Left lung (tissue), 4 donors: ENCODE measurements at regions not wholly inside any gene's neighbourhood (a gene's known extent, or its start where the extent isn't known, plus 50 kb on each side); places are given as distances from the start of the nearest gene placed in this dataset.
A peak's percentile ranks its signal among the peaks of the same experiment; 100 is the strongest.

Source experiments
- ATAC-seq: fragments of 200-7000 bp; cut with Tn5 transposase; one replicate; pipeline ENCODE4 v1.9.1; 2020; ENCODE audit warnings: moderate library complexity
- DNase-seq, 4 donors: peaks; one replicate each; pipeline ENCODE4 v3.0.0-alpha.2; 2013 to 2020
- H3K27ac ChIP-seq, 2 donors: fragments of 200-600 bp; sonication (generic) in 1 of 2; one replicate each; pipeline versions ENCODE4 v1.5.0 to v1.8.0; 2020 to 2021
- H3K27me3 ChIP-seq, 2 donors: fragments of 200-600 bp; sonication (generic) in 1 of 2; one replicate each; pipeline versions ENCODE4 v1.5.0 to v1.8.0; 2020 to 2021
- H3K36me3 ChIP-seq, 2 donors: fragments of 200-600 bp; sonication (generic) in 1 of 2; one replicate each; pipeline versions ENCODE4 v1.5.0 to v1.8.0; 2020 to 2021
- H3K4me1 ChIP-seq, 2 donors: fragments of 200-600 bp; one replicate each; pipeline ENCODE4 v1.8.0; 2021
- H3K4me3 ChIP-seq, 2 donors: fragments of 200-600 bp; sonication (generic) in 1 of 2; one replicate each; pipeline versions ENCODE4 v1.5.0 to v1.8.0; 2020 to 2021; ENCODE audit warnings: mild to moderate bottlenecking in 1 of 2
- H3K9me3 ChIP-seq, 2 donors: fragments of 200-600 bp; sonication (generic) in 1 of 2; one replicate each; pipeline versions ENCODE4 v1.5.0 to v1.8.0; 2020 to 2021
- CTCF ChIP-seq, 2 donors: fragments of 200-600 bp; sonication (generic) in 1 of 2; IDR thresholded peaks; one replicate each; pipeline versions ENCODE4 v1.5.0 to v1.8.0; 2021; ENCODE audit warnings: antibody characterized with exemption in 2 of 2
- intact Hi-C, 2 donors: fragments of 100-400 bp; cut with DNase I; formaldehyde crosslinking; loops; one replicate each; pipeline versions ENCODE4 v1.11.2 to v1.14.2; 2022
- donor health status: DM: no; HTN: yes; CAD: no.
- donor health status: DM: no; HTN: no; CAD: no.

GRCh38 chr13:109418111-109418510, 368.3 kb downstream of the IRS2 start:
- no peaks in the 10 kb centered on the region for H3K36me3 ChIP-seq
- H3K27ac ChIP-seq: no peak overlapping the region
- intact Hi-C loops: no loop called here
- H3K4me1 ChIP-seq: no peaks in the 10 kb centered on the region
- TF ChIP-seq CTCF (IDR thresholded peaks at IDR 0.05): no peak
- DNase-seq (no peak), ATAC-seq (no peak)
- no peaks in the 10 kb centered on the region for H3K27me3 ChIP-seq
- H3K4me3 ChIP-seq: no peak overlapping the region
- no peaks in the 10 kb centered on the region for H3K9me3 ChIP-seq

- intact Hi-C loops: no loop called here
- ATAC-seq: no peak
- no peak for DNase-seq
Measured at GRCh38 chr13:109416001-109416400, 370.4 kb downstream of the IRS2 start.

GRCh38 chr13:109415057-109415456, 371.3 kb downstream of the IRS2 start:
- intact Hi-C loops: no loop called here
- Histone ChIP-seq H3K36me3 (no peaks in the 10 kb centered on the region), H3K4me3 (no peak overlapping the region), H3K27ac (no peak overlapping the region), H3K9me3 (no peaks in the 10 kb centered on the region), H3K27me3 (no peaks in the 10 kb centered on the region), H3K4me1 (peaks cover 0 to 11% of the 10 kb centered on the region in 2 donors)
- no peak for DNase-seq
- ATAC-seq: no peak
- TF ChIP-seq CTCF (IDR thresholded peaks at IDR 0.05): no peak

More at GRCh38 chr13:109416001-109416400, 370.4 kb downstream of the IRS2 start:
- H3K36me3 ChIP-seq: no peaks in the 10 kb centered on the region
- H3K4me1 ChIP-seq: peaks cover 0 to 11% of the 10 kb centered on the region in 2 donors
- TF ChIP-seq CTCF (IDR thresholded peaks at IDR 0.05): no peak
- H3K27ac ChIP-seq: no peak overlapping the region
- no peaks in the 10 kb centered on the region for H3K27me3 ChIP-seq
- no peak overlapping the region for H3K4me3 ChIP-seq
- no peaks in the 10 kb centered on the region for H3K9me3 ChIP-seq

- intact Hi-C loops: no loop called here
- H3K9me3 ChIP-seq: no peaks in the 10 kb centered on the region
- H3K27ac ChIP-seq: no peak overlapping the region
- no peaks in the 10 kb centered on the region for H3K27me3 ChIP-seq
- no peak for TF ChIP-seq CTCF (IDR thresholded peaks at IDR 0.05)
- ATAC-seq (peak; percentile 87), DNase-seq (peak; percentile 33 to 83 (median 56))
- H3K4me1 ChIP-seq: peaks cover 0 to 11% of the 10 kb centered on the region in 2 donors
- no peaks in the 10 kb centered on the region for H3K36me3 ChIP-seq
- no peak overlapping the region for H3K4me3 ChIP-seq
Measured at GRCh38 chr13:109412283-109412901, 374.0 kb downstream of the IRS2 start.

GRCh38 chr13:109410868-109411267, 375.5 kb downstream of the IRS2 start:
- no peaks in the 10 kb centered on the region for H3K9me3 ChIP-seq
- H3K36me3 ChIP-seq: no peaks in the 10 kb centered on the region
- no peak overlapping the region for H3K4me3 ChIP-seq
- no peak for TF ChIP-seq CTCF (IDR thresholded peaks at IDR 0.05)
- H3K27ac ChIP-seq: no peak overlapping the region
- peaks cover 0 to 11% of the 10 kb centered on the region in 2 donors for H3K4me1 ChIP-seq
- intact Hi-C loops: no loop called here
- DNase-seq: no peak
- no peak for ATAC-seq
- H3K27me3 ChIP-seq: no peaks in the 10 kb centered on the region
